HepG2 (cell line): ENCODE measurements at regions not wholly inside any gene's neighbourhood (a gene's known extent, or its start where the extent isn't known, plus 50 kb on each side); places are given as distances from the start of the nearest gene placed in this dataset.

ENCODE experiments used
- CBFB ChIP-seq: sonication (generic); formaldehyde crosslinking; IDR thresholded peaks from 2 replicates; pipeline ENCODE4 v1.4.0; 2020; ENCODE audit warnings: missing genetic modification reagents
- CHD2 ChIP-seq: IDR thresholded peaks from 2 replicates; pipeline ENCODE4 v1.6.1; 2011; ENCODE audit warnings: low read depth, low read length, improper control_type of control experiment
- CTCF ChIP-seq: sonication (generic); formaldehyde crosslinking; IDR thresholded peaks from 2 replicates; pipeline ENCODE4 v1.5.0; 2020; ENCODE audit warnings: mild to moderate bottlenecking, missing genetic modification reagents, moderate library complexity
- ELF1 ChIP-seq: sonication (generic); formaldehyde crosslinking; IDR thresholded peaks from 2 replicates; pipeline ENCODE4 v1.4.0; 2020; ENCODE audit warnings: missing genetic modification reagents
- FOXO4 ChIP-seq: sonication (generic); formaldehyde crosslinking; conservative IDR thresholded peaks from 2 replicates; pipeline ENCODE4 v1.8.1; 2023; ENCODE audit warnings: missing genetic modification reagents
- NR1H2 ChIP-seq: sonication (generic); formaldehyde crosslinking; IDR thresholded peaks from 2 replicates; pipeline ENCODE4 v1.8.1; 2022; ENCODE audit warnings: low read depth, missing genetic modification reagents, borderline replicate concordance
- PATZ1 ChIP-seq: sonication (generic); formaldehyde crosslinking; IDR thresholded peaks from 2 replicates; pipeline ENCODE4 v1.4.0; 2020; ENCODE audit warnings: missing genetic modification reagents
- REST ChIP-seq, 2 experiments: IDR thresholded peaks; 2 replicates each; pipeline ENCODE4 v1.6.1; 2011 to 2012; ENCODE audit warnings: low read length in 2 of 2, borderline replicate concordance in 1 of 2, low read depth in 1 of 2, mild to moderate bottlenecking in 1 of 2, moderate library complexity in 1 of 2
- SAFB2 ChIP-seq: sonication (generic); formaldehyde crosslinking; IDR thresholded peaks from 2 replicates; pipeline ENCODE4 v1.5.1; 2020; ENCODE audit warnings: missing genetic modification reagents, low read depth, mild to moderate bottlenecking, borderline replicate concordance
- ZBTB7A ChIP-seq: sonication (generic); formaldehyde crosslinking; IDR thresholded peaks from 2 replicates; pipeline ENCODE4 v1.8.0; 2022; ENCODE audit warnings: mild to moderate bottlenecking, missing genetic modification reagents
- ZNF546 ChIP-seq: sonication (generic); formaldehyde crosslinking; conservative IDR thresholded peaks from 2 replicates; pipeline ENCODE4 v1.8.1; 2023; ENCODE audit warnings: mild to moderate bottlenecking, missing genetic modification reagents
- ZNF619 ChIP-seq: sonication (generic); formaldehyde crosslinking; IDR thresholded peaks from 2 replicates; pipeline ENCODE4 v1.4.0; 2020; ENCODE audit warnings: mild to moderate bottlenecking, missing genetic modification reagents
- ZSCAN20 ChIP-seq: sonication (generic); formaldehyde crosslinking; IDR thresholded peaks from 2 replicates; pipeline ENCODE4 v1.4.0; 2020; ENCODE audit warnings: missing genetic modification reagents, mild to moderate bottlenecking, borderline replicate concordance

- TF ChIP-seq CTCF (no peak), CBFB (CRISPR knock-in tag) (no peak), SAFB2 (CRISPR knock-in tag) (no peak), REST (IDR thresholded peaks at IDR 0.05; ENCODE audit: borderline replicate concordance in 1 of 2, low read depth in 1 of 2, low read length in 2 of 2) (no peak), FOXO4 (CRISPR knock-in tag) (no peak), ELF1 (CRISPR knock-in tag) (no peak), ZSCAN20 (no peak), CHD2 (no peak), NR1H2 (CRISPR knock-in tag) (no peak), ZNF546 (no peak), PATZ1 (CRISPR knock-in tag) (no peak), ZBTB7A (CRISPR knock-in tag) (no peak), ZNF619 (CRISPR knock-in tag) (no peak)
These were observed 153.0 kb upstream of the PDE1C start for GRCh38 chr7:32223071-32223650.
